Upper lobe of left lung (tissue), 6 donors: ENCODE measurements at regions not wholly inside any gene's neighbourhood (a gene's known extent, or its start where the extent isn't known, plus 50 kb on each side); places are given as distances from the start of the nearest gene placed in this dataset.

Experiments
- ATAC-seq, 2 donors: fragments of 200-7000 bp; cut with Tn5 transposase; one replicate each; pipeline ENCODE4 v1.9.1; 2022; ENCODE audit warnings: mild to moderate bottlenecking in 2 of 2, moderate library complexity in 2 of 2; ENCODE audit not compliant: low FRiP score in 2 of 2
- DNase-seq, 2 donors: peaks; one replicate each; pipeline ENCODE4 v3.0.0-alpha.2; 2019 to 2020
- H3K27ac ChIP-seq, 4 donors: fragments of 200-600 bp; sonication (generic); one replicate each; pipeline ENCODE4 v1.5.1; 2016 to 2019
- H3K27me3 ChIP-seq, 4 donors: fragments of 200-600 bp; sonication (generic); one replicate each; pipeline ENCODE4 v1.5.1; 2017 to 2019
- H3K36me3 ChIP-seq, 4 donors: fragments of 200-600 bp; sonication (generic); one replicate each; pipeline ENCODE4 v1.5.1; 2016 to 2019
- H3K4me1 ChIP-seq, 4 donors: fragments of 200-600 bp; sonication (generic); one replicate each; pipeline ENCODE4 v1.5.1; 2018 to 2019
- H3K4me3 ChIP-seq, 4 donors: fragments of 200-600 bp; sonication (generic); one replicate each; pipeline ENCODE4 v1.5.1; 2017 to 2019; ENCODE audit warnings: mild to moderate bottlenecking in 2 of 4, moderate library complexity in 1 of 4
- H3K9me3 ChIP-seq, 4 donors: fragments of 200-600 bp; sonication (generic); one replicate each; pipeline ENCODE4 v1.5.1; 2018 to 2019
- CTCF ChIP-seq, 6 experiments: fragments of 450-650 bp in 4 of 6; fragments of 200-600 bp in 2 of 6; sonication (generic) in 2 of 6; IDR thresholded peaks; one replicate each; pipeline ENCODE4 v1.5.1; 2016 to 2019; ENCODE audit warnings: antibody characterized with exemption in 6 of 6
- EP300 ChIP-seq, 4 donors: sonication (generic); formaldehyde crosslinking; IDR thresholded peaks; one replicate each; pipeline ENCODE4 v1.5.1; 2017; ENCODE audit warnings: antibody characterized with exemption in 4 of 4, control low read depth in 2 of 4
- POLR2A ChIP-seq, 4 donors: fragments of 450-650 bp; IDR thresholded peaks; one replicate each; pipeline ENCODE4 v1.5.1; 2016 to 2017; ENCODE audit warnings: antibody characterized with exemption in 4 of 4, mild to moderate bottlenecking in 2 of 4
- POLR2AphosphoS5 ChIP-seq, 2 donors: sonication (generic); formaldehyde crosslinking; IDR thresholded peaks; one replicate each; pipeline ENCODE4 v1.5.1; 2017; ENCODE audit warnings: antibody characterized with exemption in 2 of 2
- WGBS, 2 donors: methylation state at CpG; one replicate each; pipeline ENCODE4 v1.1.5; 2017 to 2018; 5-methylcytosine and 5-hydroxymethylcytosine counted together
- donor health status: DM: no; HTN: no; CAD: no; lungs with moderate emphysema.
- donor health status: DM: no; HTN: yes; CAD: no; lungs with severe emphysema.

GRCh38 chr20:63102721-63103375 is 96.1 kb upstream of the BHLHE23 start:
- Histone ChIP-seq H3K27ac (peak overlapping the region in 3 of 4 donors; percentile 53 to 68 (median 65)), H3K36me3 (no peaks in the 10 kb centered on the region), H3K4me1 (peaks cover 3 to 16% (median 7%) of the 10 kb centered on the region in 4 donors), H3K4me3 (peak overlapping the region; percentile 56 to 88 (median 77)), H3K27me3 (peaks cover 0 to 15% (median 0%) of the 10 kb centered on the region in 4 donors), H3K9me3 (peaks cover 0 to 5% (median 2%) of the 10 kb centered on the region in 4 donors)
- peak in 1 of 2 donors; percentile 89 for DNase-seq
- TF ChIP-seq POLR2A (IDR thresholded peaks at IDR 0.05) (no peak), EP300 (IDR thresholded peaks at IDR 0.05) (no peak), POLR2AphosphoS5 (IDR thresholded peaks at IDR 0.05) (no peak), CTCF (IDR thresholded peaks at IDR 0.05) (no peak)
- 5% methylated on average over 29 of the region's 55 CpGs; no CpG with 5 or more reads in 1 of the 2 donors for whole genome bisulfite sequencing, 2 donors
- ATAC-seq: peak in 1 of 2 donors; percentile 49

- Histone ChIP-seq H3K4me1 (peaks cover 3 to 16% (median 7%) of the 10 kb centered on the region in 4 donors), H3K27ac (peak overlapping the region; percentile 44 to 83 (median 66)), H3K4me3 (peak overlapping the region; percentile 56 to 88 (median 77)), H3K27me3 (peaks cover 0 to 15% (median 0%) of the 10 kb centered on the region in 4 donors), H3K9me3 (peaks cover 0 to 4% (median 2%) of the 10 kb centered on the region in 4 donors), H3K36me3 (no peaks in the 10 kb centered on the region)
- WGBS, 2 donors: 0 to 2% methylated on average over 25 to 35 of the region's 100 CpGs
- DNase-seq (peak in 1 of 2 donors; percentile 90), ATAC-seq (peak in 1 of 2 donors; percentile 84)
- TF ChIP-seq POLR2A (IDR thresholded peaks at IDR 0.05) (no peak), CTCF (IDR thresholded peaks at IDR 0.05) (peak in 1 of 6 experiments; percentile 15)
Measured at GRCh38 chr20:63101781-63102720, 95.3 kb upstream of the BHLHE23 start.

- Histone ChIP-seq H3K4me1 (peaks cover 3 to 16% (median 7%) of the 10 kb centered on the region in 4 donors), H3K27me3 (peaks cover 0 to 15% (median 0%) of the 10 kb centered on the region in 4 donors), H3K36me3 (no peaks in the 10 kb centered on the region), H3K4me3 (no peak overlapping the region), H3K27ac (no peak overlapping the region), H3K9me3 (no peaks in the 10 kb centered on the region)
- ATAC-seq (no peak), DNase-seq (no peak)
- 59 to 67% methylated on average over 13 to 15 of the region's 15 CpGs for WGBS, 2 donors
- TF ChIP-seq CTCF (IDR thresholded peaks at IDR 0.05) (peak in 1 of 6 experiments; percentile 9), EP300 (IDR thresholded peaks at IDR 0.05) (no peak), POLR2A (IDR thresholded peaks at IDR 0.05) (no peak), POLR2AphosphoS5 (IDR thresholded peaks at IDR 0.05) (no peak)
Measured at GRCh38 chr20:63100926-63101699, 94.3 kb upstream of the BHLHE23 start.

GRCh38 chr20:63100174-63100925 is 93.6 kb upstream of the BHLHE23 start:
- Histone ChIP-seq H3K4me1 (peaks cover 3 to 16% (median 7%) of the 10 kb centered on the region in 4 donors), H3K4me3 (no peak overlapping the region), H3K36me3 (no peaks in the 10 kb centered on the region), H3K27ac (no peak overlapping the region), H3K27me3 (peaks cover 0 to 15% (median 0%) of the 10 kb centered on the region in 4 donors), H3K9me3 (no peaks in the 10 kb centered on the region)
- WGBS, 2 donors: 38 to 43% methylated on average over 11 to 14 of the region's 14 CpGs
- DNase-seq: no peak
- ATAC-seq: no peak
- TF ChIP-seq POLR2AphosphoS5 (IDR thresholded peaks at IDR 0.05) (no peak), EP300 (IDR thresholded peaks at IDR 0.05) (no peak), POLR2A (IDR thresholded peaks at IDR 0.05) (no peak), CTCF (IDR thresholded peaks at IDR 0.05) (no peak)
